Activated CD4-positive, alpha-beta T cell treated with anti-CD3 and anti-CD28 coated beads, Interleukin-2, amount 10 ng/mL, durations not matched to agents 24 days and 14 days (primary cell): ENCODE measurements at regions not wholly inside any gene's neighbourhood (a gene's known extent, or its start where the extent isn't known, plus 50 kb on each side); places are given as distances from the start of the nearest gene placed in this dataset.

Experiments
- DNase-seq: peaks from one replicate; pipeline ENCODE4 v3.0.0; 2022
- H3K27ac Mint-ChIP-seq: one replicate; pipeline ENCODE4 v1.8.0; 2022; ENCODE audit warnings: mild to moderate bottlenecking, mixed read lengths
- H3K27me3 Mint-ChIP-seq: one replicate; pipeline ENCODE4 v1.8.0; 2022; ENCODE audit warnings: mixed read lengths
- H3K36me3 Mint-ChIP-seq: one replicate; pipeline ENCODE4 v1.8.0; 2022; ENCODE audit warnings: low read depth, mild to moderate bottlenecking, mixed read lengths
- H3K4me1 Mint-ChIP-seq: one replicate; pipeline ENCODE4 v1.8.0; 2021; ENCODE audit warnings: mixed read lengths
- H3K4me3 Mint-ChIP-seq: one replicate; pipeline ENCODE4 v1.8.0; 2022; ENCODE audit warnings: mild to moderate bottlenecking, moderate library complexity, mixed read lengths
- H3K9me3 Mint-ChIP-seq: one replicate; pipeline ENCODE4 v1.8.0; 2021; ENCODE audit warnings: mixed read lengths
- intact Hi-C: fragments of 100-400 bp; cut with micrococcal nuclease; formaldehyde crosslinking; loops from one replicate; pipeline ENCODE4 v1.15.1; 2023

DNA sequence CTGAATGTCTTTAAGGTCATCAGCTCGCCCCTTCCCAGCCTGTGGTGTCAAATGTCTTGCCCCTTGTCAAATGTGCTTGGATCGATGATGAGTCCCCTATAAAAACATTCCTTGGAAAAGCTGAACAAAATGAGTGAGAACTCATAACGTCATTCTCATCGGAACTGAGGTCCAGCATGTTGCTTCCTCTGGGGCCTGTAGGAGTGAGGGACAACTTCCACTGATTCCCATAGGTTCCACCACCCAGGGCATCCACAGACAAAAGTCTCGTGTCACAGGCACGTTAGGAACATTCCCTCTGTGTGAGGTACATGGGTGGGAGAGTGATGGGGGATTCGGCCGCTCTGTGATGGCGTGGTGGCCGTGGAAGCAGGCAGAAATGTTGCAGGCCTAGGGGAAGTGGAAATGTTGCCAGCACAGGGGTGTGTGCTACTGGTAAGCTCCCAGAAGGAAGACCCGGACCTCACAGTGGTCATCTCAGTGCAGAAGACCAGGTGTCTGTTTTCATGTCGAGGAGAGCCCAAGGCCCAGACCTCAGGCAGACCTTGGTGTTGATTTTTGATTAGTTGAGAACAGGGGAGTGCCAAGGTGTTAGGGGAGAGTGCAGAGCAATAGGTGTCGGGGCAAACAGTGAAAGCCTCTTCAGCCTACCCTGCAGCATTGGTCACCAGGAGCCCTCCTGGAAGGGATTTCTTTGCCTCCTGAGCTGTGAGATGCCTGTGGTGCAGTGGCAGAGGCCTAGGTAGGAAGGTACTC, 96.8 kb downstream of the SNRPN start:
- intact Hi-C loops = no loop called here
- peaks cover 54% of the 10 kb centered on the region for H3K9me3 Mint-ChIP-seq
- no peak overlapping the region for H3K27ac Mint-ChIP-seq
- H3K4me1 Mint-ChIP-seq = no peaks in the 10 kb centered on the region
- peaks cover 62% of the 10 kb centered on the region for H3K36me3 Mint-ChIP-seq
- no peaks in the 10 kb centered on the region for H3K27me3 Mint-ChIP-seq
- no peak for DNase-seq
- H3K4me3 Mint-ChIP-seq = no peak overlapping the region

- H3K36me3 Mint-ChIP-seq = peaks cover 64% of the 10 kb centered on the region
- peaks cover 51% of the 10 kb centered on the region for H3K9me3 Mint-ChIP-seq
- H3K4me1 Mint-ChIP-seq = no peaks in the 10 kb centered on the region
- H3K4me3 Mint-ChIP-seq = no peak overlapping the region
- no peak for DNase-seq
- intact Hi-C loops = no loop called here
- no peaks in the 10 kb centered on the region for H3K27me3 Mint-ChIP-seq
- no peak overlapping the region for H3K27ac Mint-ChIP-seq
Measured at GRCh38 chr15:25052191-25052999, 97.6 kb downstream of the SNRPN start.

DNA sequence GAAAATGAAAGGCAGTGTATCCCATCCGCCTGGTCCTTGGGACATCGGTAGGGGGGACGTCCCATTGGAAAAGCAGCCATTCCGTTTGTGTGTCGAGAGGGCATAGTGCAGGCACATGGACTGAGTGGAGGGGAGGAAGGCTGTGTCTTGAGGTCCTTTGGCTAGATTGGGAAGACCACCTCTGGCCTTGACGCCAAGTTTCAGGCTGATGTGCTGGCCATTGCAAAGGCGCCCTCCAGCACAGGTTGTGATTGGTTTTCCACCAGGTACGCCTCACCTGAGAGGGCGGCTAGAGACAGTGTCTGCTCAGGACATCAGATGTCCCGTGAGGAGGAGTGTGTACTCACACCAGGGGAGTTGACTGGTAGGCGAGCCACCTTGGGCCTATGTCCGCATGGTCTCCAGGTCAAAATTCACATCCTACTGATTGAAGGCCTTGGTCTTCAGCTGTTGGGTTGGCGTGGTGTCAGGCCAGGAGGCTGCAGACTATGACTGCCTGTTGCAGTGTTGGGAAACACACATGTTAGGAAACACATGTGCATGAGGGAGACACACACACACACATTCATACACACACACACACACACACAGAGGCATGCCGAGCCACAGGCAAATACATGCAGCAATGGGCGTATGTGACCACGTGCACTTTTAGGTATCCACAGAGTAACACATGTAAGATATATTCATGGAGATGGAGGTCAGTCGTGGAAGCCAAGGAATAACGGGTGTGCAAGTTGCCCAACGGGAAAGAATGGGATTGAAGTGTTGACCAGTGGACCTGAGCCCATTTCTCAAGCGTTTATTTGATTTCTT, 98.4 kb downstream of the SNRPN start:
- Mint-ChIP-seq H3K9me3 (peaks cover 57% of the 10 kb centered on the region), H3K36me3 (peaks cover 69% of the 10 kb centered on the region), H3K27me3 (no peaks in the 10 kb centered on the region), H3K27ac (no peak overlapping the region), H3K4me1 (no peaks in the 10 kb centered on the region), H3K4me3 (no peak overlapping the region)
- intact Hi-C loops = no loop called here
- no peak for DNase-seq

- Mint-ChIP-seq H3K27ac (no peak overlapping the region), H3K9me3 (peaks cover 53% of the 10 kb centered on the region), H3K36me3 (peaks cover 73% of the 10 kb centered on the region), H3K4me1 (no peaks in the 10 kb centered on the region), H3K27me3 (no peaks in the 10 kb centered on the region), H3K4me3 (no peak overlapping the region)
- no peak for DNase-seq
- intact Hi-C loops = no loop called here
Measured at GRCh38 chr15:25054329-25054728, 99.5 kb downstream of the SNRPN start.

DNA sequence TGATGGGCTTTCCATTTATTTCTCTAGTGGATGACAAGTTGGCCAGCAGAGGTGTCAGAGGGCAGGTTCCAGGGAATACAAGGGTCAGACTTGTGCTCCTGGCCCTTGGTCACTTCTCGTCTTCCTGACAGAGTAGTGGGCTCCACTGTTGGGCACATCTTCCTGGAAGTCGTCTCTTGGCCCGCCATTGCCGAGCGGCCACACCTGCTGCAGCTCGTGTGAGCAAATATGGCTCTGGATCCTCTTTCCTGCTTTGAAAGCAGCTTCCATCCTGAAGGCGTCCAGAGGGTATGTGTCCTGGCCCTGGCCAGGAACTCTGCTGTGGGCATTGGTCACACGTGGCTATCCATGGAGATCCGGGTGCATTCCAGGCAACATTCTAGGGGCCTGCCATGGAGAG, 100.2 kb downstream of the SNRPN start:
- no peak overlapping the region for H3K4me3 Mint-ChIP-seq
- peaks cover 55% of the 10 kb centered on the region for H3K9me3 Mint-ChIP-seq
- intact Hi-C loops = no loop called here
- no peaks in the 10 kb centered on the region for H3K4me1 Mint-ChIP-seq
- no peak for DNase-seq
- no peak overlapping the region for H3K27ac Mint-ChIP-seq
- H3K27me3 Mint-ChIP-seq = no peaks in the 10 kb centered on the region
- H3K36me3 Mint-ChIP-seq = peaks cover 76% of the 10 kb centered on the region

GRCh38 chr15:25055356-25056068, 100.7 kb downstream of the SNRPN start:
- no peak overlapping the region for H3K27ac Mint-ChIP-seq

DNA sequence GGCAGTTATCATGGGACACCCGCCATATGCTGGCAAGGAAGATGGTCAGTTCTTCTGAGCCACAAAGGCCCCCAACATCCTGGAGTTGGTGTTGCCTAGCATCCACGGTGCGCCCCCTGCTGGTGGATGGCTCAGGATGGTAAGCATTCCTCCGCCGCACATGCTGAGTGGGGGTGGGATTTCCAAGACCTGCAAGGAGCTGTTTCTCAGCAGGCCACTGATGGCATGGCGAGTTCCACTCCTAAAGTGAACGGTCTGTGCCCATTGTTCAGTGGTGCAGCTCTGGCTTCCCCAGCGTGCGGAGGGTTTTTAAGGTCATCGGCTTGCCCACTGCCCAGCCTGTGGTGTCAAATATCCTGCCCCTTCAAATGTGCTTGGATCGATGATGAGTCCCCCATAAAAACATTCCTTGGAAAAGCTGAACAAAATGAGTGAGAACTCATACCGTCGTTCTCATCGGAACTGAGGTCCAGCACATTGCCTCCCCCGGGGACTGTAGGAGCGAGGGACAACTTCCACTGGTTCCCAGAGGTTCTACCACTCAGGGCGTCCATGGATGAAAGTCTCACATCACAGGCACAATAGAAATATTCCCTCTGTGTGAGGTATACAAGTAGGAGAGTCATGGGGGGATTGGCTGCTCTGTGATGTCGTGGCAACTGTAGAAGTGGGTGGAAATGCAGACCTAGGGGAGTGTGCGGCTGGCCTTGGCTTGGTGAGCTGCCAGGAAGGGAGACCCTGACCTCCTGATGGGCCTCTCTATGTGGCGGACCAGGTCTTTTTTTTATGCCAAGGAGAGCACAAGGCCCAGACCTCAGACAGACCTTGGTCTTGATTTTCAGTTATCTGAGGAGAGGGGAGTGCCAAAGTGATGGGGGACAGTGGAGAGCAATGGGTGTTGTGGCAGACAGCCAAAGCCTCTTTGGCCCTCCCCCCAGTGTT, 102.0 kb downstream of the SNRPN start:
- peaks cover 52% of the 10 kb centered on the region for H3K9me3 Mint-ChIP-seq
- DNase-seq = no peak
- H3K27ac Mint-ChIP-seq = no peak overlapping the region
- no peak overlapping the region for H3K4me3 Mint-ChIP-seq
- intact Hi-C loops = no loop called here
- H3K4me1 Mint-ChIP-seq = no peaks in the 10 kb centered on the region
- H3K36me3 Mint-ChIP-seq = peaks cover 78% of the 10 kb centered on the region
- H3K27me3 Mint-ChIP-seq = no peaks in the 10 kb centered on the region

More at GRCh38 chr15:25055356-25056068, 100.7 kb downstream of the SNRPN start:
- H3K4me3 Mint-ChIP-seq = no peak overlapping the region
- H3K9me3 Mint-ChIP-seq = peaks cover 57% of the 10 kb centered on the region
- no peaks in the 10 kb centered on the region for H3K4me1 Mint-ChIP-seq
- DNase-seq = no peak
- H3K27me3 Mint-ChIP-seq = no peaks in the 10 kb centered on the region
- intact Hi-C loops = no loop called here
- H3K36me3 Mint-ChIP-seq = peaks cover 78% of the 10 kb centered on the region

- Mint-ChIP-seq H3K4me1 (no peaks in the 10 kb centered on the region), H3K4me3 (no peak overlapping the region), H3K27me3 (no peaks in the 10 kb centered on the region), H3K36me3 (peaks cover 80% of the 10 kb centered on the region), H3K9me3 (peaks cover 48% of the 10 kb centered on the region), H3K27ac (no peak overlapping the region)
- no peak for DNase-seq
- intact Hi-C loops = no loop called here
Measured at GRCh38 chr15:25057574-25057973, 102.8 kb downstream of the SNRPN start.

- H3K4me1 Mint-ChIP-seq = no peaks in the 10 kb centered on the region
- H3K27me3 Mint-ChIP-seq = no peaks in the 10 kb centered on the region
- H3K36me3 Mint-ChIP-seq = peaks cover 81% of the 10 kb centered on the region
- DNase-seq = no peak
- H3K9me3 Mint-ChIP-seq = peaks cover 52% of the 10 kb centered on the region
- H3K27ac Mint-ChIP-seq = no peak overlapping the region
- no peak overlapping the region for H3K4me3 Mint-ChIP-seq
- intact Hi-C loops = no loop called here
Measured at GRCh38 chr15:25058080-25058785, 103.4 kb downstream of the SNRPN start.

DNA sequence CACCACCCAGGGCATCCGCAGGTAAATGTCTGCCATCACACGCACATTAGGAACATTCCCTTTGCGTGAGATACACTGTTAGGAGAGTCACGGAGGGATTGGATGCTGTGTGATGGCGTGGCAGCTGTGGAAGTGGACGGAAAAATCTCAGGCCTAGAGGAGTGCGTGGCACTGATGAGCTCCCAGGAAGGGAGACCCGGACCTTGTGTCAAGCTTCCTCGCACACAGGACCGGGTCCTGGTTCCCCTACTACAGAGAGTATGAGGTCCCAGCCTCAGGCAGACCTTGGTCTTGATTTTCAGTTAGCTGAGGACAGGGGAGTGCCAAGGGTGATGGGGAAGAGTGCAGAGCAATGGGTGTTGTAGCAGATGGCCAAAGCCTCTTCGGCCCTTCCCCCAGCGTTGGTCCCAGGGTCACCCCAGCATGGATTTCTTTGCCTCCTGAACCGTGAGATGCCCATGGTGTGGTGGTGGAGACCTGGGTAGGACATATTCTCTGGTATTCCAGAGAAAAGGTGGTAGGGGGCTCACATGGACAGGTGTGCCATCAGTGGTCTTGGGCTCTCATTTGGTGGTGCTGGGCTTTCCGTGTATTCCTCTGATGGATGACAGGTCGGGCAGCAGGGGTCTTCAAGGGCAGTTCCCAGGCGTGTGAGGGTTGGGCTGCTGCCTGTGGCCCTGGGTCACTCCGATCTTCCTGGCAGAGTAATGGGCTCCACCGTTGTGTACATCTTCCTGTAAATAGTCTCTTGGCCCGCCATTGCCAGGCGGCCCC, 105.1 kb downstream of the SNRPN start:
- Mint-ChIP-seq H3K4me1 (no peaks in the 10 kb centered on the region), H3K9me3 (peaks cover 60% of the 10 kb centered on the region), H3K27me3 (no peaks in the 10 kb centered on the region), H3K4me3 (no peak overlapping the region), H3K27ac (no peak overlapping the region), H3K36me3 (peaks cover 91% of the 10 kb centered on the region)
- no peak for DNase-seq
- intact Hi-C loops = no loop called here

- Mint-ChIP-seq H3K27me3 (no peaks in the 10 kb centered on the region), H3K4me1 (no peaks in the 10 kb centered on the region), H3K36me3 (peaks cover 91% of the 10 kb centered on the region), H3K9me3 (peaks cover 58% of the 10 kb centered on the region), H3K4me3 (no peak overlapping the region), H3K27ac (no peak overlapping the region)
- intact Hi-C loops = no loop called here
- no peak for DNase-seq
Measured at GRCh38 chr15:25060472-25060803, 105.7 kb downstream of the SNRPN start.
